Stomach (tissue), 8 donors: ENCODE measurements at regions not wholly inside any gene's neighbourhood (a gene's known extent, or its start where the extent isn't known, plus 50 kb on each side); places are given as distances from the start of the nearest gene placed in this dataset.

ENCODE experiments used
- DNase-seq, 2 donors: peaks; one replicate each; pipeline versions ENCODE4 v3.0.0 to v3.0.0-alpha.2; 2013 to 2019
- H3K27ac ChIP-seq, 5 donors: fragments of 200-600 bp in 4 of 5; sonication (generic) in 4 of 5; one replicate each; pipeline ENCODE4 v1.5.1; 2013 to 2019; ENCODE audit warnings: mild to moderate bottlenecking in 1 of 5, moderate library complexity in 1 of 5
- H3K27me3 ChIP-seq, 3 donors: fragments of 200-600 bp; sonication (generic); one replicate each; pipeline ENCODE4 v1.5.1; 2017 to 2019; ENCODE audit warnings: mixed run types in 1 of 3
- H3K36me3 ChIP-seq, 4 donors: fragments of 200-600 bp; sonication (generic); 1 replicate in 3 of 4; 2 replicates in 1 of 4; pipeline ENCODE4 v1.5.1; 2016 to 2019
- H3K4me1 ChIP-seq, 4 donors: fragments of 200-600 bp; sonication (generic); one replicate each; pipeline ENCODE4 v1.5.1; 2016 to 2019
- H3K4me3 ChIP-seq, 4 donors: fragments of 200-600 bp; sonication (generic) in 3 of 4; one replicate each; pipeline ENCODE4 v1.5.1; 2016 to 2019; ENCODE audit warnings: mild to moderate bottlenecking in 1 of 4
- H3K9me3 ChIP-seq, 4 donors: fragments of 200-600 bp; sonication (generic); one replicate each; pipeline ENCODE4 v1.5.1; 2016 to 2019
- EP300 ChIP-seq: sonication (generic); formaldehyde crosslinking; IDR thresholded peaks from one replicate; pipeline ENCODE4 v1.6.1; 2017; ENCODE audit warnings: antibody characterized with exemption
- POLR2A ChIP-seq, 4 donors: fragments of 450-650 bp; IDR thresholded peaks; one replicate each; pipeline ENCODE4 v1.6.1; 2016; ENCODE audit warnings: antibody characterized with exemption in 4 of 4, control low read depth in 2 of 4, mild to moderate bottlenecking in 1 of 4, moderate library complexity in 1 of 4
- POLR2AphosphoS5 ChIP-seq, 3 donors: sonication (generic); formaldehyde crosslinking; IDR thresholded peaks; one replicate each; pipeline ENCODE4 v1.6.1; 2016; ENCODE audit warnings: antibody characterized with exemption in 3 of 3
- WGBS, 5 donors: extraction: QIAGEN DNeasy Blood & Tissue Kit in 3 of 5; methylation state at CpG; one replicate each; pipeline versions ENCODE4 v1.1.5 to v1.1.7; 2013 to 2018; 5-methylcytosine and 5-hydroxymethylcytosine counted together
- intact Hi-C: fragments of 100-400 bp; cut with DNase I; formaldehyde crosslinking; loops from one replicate; pipeline ENCODE4 v1.15.1; 2023; ENCODE audit warnings: low total_unique reads
- TF ChIP-seq, protein P1 (sequence below), 7 experiments: fragments of 450-650 bp in 4 of 7; fragments of 200-600 bp in 3 of 7; sonication (generic) in 3 of 7; IDR thresholded peaks; one replicate each; pipeline ENCODE4 v1.5.1; 2016 to 2019; ENCODE audit warnings: antibody characterized with exemption in 7 of 7, control low read depth in 2 of 7, mild to moderate bottlenecking in 1 of 7
- donor health status: healthy with polysubstance abuse.
- donor health status: Bipolar disorder and iron deficiency.
- donor health status: healthy.

DNA sequence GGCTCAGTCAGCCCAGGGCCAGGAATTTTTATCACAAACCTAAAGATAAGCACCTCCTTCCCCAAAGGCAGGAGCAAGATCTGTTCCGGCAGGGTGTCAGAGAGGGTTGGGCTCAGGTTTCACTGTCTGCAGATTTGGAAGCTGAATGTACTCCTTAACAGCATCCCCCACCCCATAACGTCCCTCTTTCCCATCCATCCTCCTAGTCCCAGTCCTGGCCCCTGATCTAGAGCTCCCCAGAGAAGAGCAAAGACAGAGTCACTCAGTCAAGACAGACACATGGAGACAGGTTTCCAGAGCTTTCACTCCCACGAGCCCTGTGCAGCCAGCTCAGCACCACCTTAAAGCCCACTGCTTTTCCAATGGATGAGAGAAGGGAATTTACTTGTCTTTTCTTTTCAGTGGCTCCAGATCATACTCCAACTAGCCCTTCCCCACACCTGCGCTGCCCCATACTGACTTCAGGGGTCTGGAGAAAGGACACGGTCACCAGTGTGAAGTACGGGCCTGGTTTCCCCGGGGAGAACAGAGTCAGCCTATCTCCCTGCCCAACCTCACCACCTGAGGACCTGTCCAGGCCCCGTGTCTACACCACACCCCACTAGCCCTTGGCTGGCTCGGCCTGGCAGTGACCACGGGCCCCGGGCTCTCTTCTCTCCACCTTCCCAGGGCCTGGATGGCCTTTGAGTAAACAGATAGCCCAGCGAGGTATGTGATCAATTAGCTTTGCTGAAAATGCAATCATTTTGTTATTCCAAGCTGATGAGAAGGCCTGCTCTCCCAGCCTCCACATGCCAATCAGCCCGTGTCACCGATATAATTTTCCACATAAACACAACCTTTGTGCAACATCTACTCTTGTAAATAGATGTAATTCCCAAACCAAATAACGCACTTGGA lies 249.1 kb downstream of the FOXD2 start:
- no peaks in the 10 kb centered on the region for H3K4me1 ChIP-seq
- WGBS, 5 donors, result 64 to 74% (median 71%) methylated on average over 15 of the region's 15 CpGs
- peaks cover 0 to 28% (median 8%) of the 10 kb centered on the region in 3 donors for H3K27me3 ChIP-seq
- H3K9me3 ChIP-seq, result no peaks in the 10 kb centered on the region
- no peaks in the 10 kb centered on the region for H3K36me3 ChIP-seq
- intact Hi-C loops, result no loop called here
- no peak overlapping the region for H3K27ac ChIP-seq
- H3K4me3 ChIP-seq, result no peak overlapping the region
- no peak for TF ChIP-seq EP300
- peak in 1 of 2 donors; percentile 20 for DNase-seq

DNA sequence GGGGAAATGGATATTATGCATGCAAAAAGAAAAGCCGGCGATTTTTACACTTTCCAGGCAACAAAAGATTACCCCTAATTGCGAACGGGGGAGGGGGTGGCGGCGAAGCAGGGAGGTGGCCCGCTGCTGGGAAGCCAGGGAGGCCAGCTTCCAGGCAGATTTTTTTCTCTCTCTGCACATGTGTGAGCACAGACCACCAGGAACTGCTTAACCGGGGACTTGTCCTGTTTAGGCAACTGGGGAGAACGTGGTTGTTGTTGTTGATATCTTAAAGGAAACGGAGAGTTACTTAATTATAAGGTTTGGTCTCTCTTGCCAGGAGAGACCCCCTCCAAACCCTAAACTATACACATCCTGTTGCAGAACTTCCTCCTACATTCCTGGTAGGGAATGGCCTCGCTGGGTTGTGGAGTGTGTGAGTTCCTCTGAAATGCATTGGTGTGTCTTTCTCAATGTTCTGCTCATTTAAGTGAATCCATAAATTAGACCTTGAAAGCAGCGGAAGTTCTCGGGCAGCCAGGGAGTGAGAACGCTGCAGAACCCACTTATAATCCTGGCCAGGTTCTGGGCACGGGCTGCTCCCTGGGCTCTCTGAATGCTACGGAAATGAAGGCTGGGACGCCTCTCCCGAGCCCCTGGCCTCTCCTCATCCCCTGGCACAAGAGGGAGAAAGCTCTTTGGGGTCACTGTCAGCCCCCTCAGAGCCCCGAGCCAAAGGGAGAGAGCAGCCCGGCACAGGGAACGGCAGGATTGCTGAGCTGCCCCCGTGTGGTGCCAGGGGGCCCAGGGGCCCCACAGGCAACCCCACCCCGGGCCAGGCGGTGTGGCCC lies 250.0 kb downstream of the FOXD2 start:
- Histone ChIP-seq H3K9me3 (no peaks in the 10 kb centered on the region), H3K4me3 (no peak overlapping the region), H3K27ac (no peak overlapping the region), H3K27me3 (peaks cover 0 to 31% (median 8%) of the 10 kb centered on the region in 3 donors), H3K36me3 (no peaks in the 10 kb centered on the region), H3K4me1 (no peaks in the 10 kb centered on the region)
- TF ChIP-seq POLR2A (IDR thresholded peaks at IDR 0.05), result no peak
- TF ChIP-seq POLR2AphosphoS5 (IDR thresholded peaks at IDR 0.05), result no peak
- TF ChIP-seq, protein P1, sequence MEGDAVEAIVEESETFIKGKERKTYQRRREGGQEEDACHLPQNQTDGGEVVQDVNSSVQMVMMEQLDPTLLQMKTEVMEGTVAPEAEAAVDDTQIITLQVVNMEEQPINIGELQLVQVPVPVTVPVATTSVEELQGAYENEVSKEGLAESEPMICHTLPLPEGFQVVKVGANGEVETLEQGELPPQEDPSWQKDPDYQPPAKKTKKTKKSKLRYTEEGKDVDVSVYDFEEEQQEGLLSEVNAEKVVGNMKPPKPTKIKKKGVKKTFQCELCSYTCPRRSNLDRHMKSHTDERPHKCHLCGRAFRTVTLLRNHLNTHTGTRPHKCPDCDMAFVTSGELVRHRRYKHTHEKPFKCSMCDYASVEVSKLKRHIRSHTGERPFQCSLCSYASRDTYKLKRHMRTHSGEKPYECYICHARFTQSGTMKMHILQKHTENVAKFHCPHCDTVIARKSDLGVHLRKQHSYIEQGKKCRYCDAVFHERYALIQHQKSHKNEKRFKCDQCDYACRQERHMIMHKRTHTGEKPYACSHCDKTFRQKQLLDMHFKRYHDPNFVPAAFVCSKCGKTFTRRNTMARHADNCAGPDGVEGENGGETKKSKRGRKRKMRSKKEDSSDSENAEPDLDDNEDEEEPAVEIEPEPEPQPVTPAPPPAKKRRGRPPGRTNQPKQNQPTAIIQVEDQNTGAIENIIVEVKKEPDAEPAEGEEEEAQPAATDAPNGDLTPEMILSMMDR (IDR thresholded peaks at IDR 0.05), result no peak
- no peak for TF ChIP-seq EP300
- peak in 1 of 2 donors; percentile 14 for DNase-seq
- 60 to 71% (median 67%) methylated on average over 23 to 24 of the region's 24 CpGs for WGBS, 5 donors
- intact Hi-C loops, result no loop called here

DNA sequence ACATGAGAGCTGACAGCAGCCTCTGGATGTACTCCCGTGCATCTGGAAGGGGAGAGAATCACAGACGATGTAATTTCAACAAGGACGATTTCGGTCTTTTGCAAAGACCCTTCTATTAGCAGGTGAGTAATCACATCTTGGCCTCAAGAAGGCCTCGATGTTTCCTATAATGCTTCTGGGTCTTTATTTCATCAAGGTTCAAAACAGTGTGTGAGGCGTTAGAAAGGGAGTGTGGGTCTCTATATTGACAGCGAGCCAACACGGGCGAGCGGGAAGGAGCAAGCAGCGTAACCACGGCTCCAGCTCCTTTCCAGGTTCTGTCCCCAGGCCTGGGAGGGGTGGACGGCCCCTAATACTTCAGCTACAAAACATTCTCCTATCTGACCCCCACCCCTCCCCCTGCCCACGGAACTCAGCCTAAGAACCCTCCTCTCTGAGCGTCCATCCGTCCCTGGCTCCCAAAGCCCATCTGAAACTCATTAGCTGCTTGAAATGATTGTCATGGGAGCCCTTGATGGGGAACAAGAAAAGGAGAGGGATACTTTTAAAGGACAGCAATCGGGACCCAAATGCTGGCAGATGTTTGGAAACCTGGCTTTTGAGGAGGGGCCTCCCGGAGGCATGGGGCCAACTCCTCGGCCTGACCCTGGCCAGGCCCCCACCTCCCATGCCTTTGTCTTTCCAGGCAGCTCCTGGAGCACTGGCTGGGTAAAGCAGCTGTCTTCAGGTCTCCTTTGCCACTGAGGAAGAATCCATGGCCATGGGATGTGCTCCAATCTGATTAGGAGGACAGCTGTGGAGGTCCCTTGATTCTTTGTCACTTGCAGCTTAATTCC lies 250.8 kb downstream of the FOXD2 start:
- TF ChIP-seq, protein P1 (IDR thresholded peaks at IDR 0.05), result no peak
- TF ChIP-seq POLR2AphosphoS5 (IDR thresholded peaks at IDR 0.05) (no peak), POLR2A (IDR thresholded peaks at IDR 0.05) (no peak), EP300 (no peak)
- WGBS, 5 donors, result 80 to 84% (median 82%) methylated on average over 16 to 19 of the region's 19 CpGs
- no peaks in the 10 kb centered on the region for H3K4me1 ChIP-seq
- DNase-seq, result peak in 1 of 2 donors; percentile 7
- H3K36me3 ChIP-seq, result no peaks in the 10 kb centered on the region
- H3K27ac ChIP-seq, result no peak overlapping the region
- intact Hi-C loops, result no loop called here
- no peak overlapping the region for H3K4me3 ChIP-seq
- H3K27me3 ChIP-seq, result peaks cover 0 to 37% (median 8%) of the 10 kb centered on the region in 3 donors
- H3K9me3 ChIP-seq, result no peaks in the 10 kb centered on the region

DNA sequence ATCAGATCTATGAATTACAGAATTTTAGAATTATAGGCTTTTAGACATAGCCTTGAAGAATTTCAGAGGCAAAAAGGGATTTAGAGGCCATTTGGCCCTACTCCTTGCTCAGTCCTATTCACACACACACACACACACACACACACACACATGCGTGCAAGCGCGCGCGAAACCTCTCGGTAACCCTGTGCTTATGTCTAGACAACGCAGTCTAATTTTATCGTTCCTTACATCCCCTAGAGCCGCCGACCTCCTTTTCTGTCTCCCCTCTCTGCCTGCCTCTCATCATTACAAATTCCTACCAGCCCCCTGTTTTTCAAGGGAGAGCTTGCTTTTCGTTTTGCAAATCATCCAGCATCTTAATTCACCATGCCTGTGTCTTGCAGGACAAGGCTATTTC lies 252.1 kb downstream of the FOXD2 start:
- peaks cover 0 to 46% (median 8%) of the 10 kb centered on the region in 3 donors for H3K27me3 ChIP-seq
- no peak overlapping the region for H3K27ac ChIP-seq
- WGBS, 5 donors, result 83 to 92% (median 90%) methylated on average over 11 of the region's 11 CpGs
- H3K4me1 ChIP-seq, result no peaks in the 10 kb centered on the region
- DNase-seq, result peak in 1 of 2 donors; percentile 20
- no peak overlapping the region for H3K4me3 ChIP-seq
- H3K36me3 ChIP-seq, result no peaks in the 10 kb centered on the region
- TF ChIP-seq EP300, result no peak
- TF ChIP-seq POLR2AphosphoS5 (IDR thresholded peaks at IDR 0.05), result no peak
- TF ChIP-seq, protein P1 (IDR thresholded peaks at IDR 0.05), result no peak
- TF ChIP-seq POLR2A (IDR thresholded peaks at IDR 0.05), result no peak
- intact Hi-C loops, result no loop called here
- no peaks in the 10 kb centered on the region for H3K9me3 ChIP-seq
